ENCODE measurements at regions not wholly inside any gene's neighbourhood (a gene's known extent, or its start where the extent isn't known, plus 50 kb on each side); places are given as distances from the start of the nearest gene placed in this dataset.
"Not testable (repeated sequence)": the region's sequence is repeated elsewhere in the genome, so short reads cannot be mapped to it uniquely, and the experiment has no call there.

- intact Hi-C loops (cut with DNase I; ENCODE audit: low total_unique reads), result no loop called here
- no peak for DNase-seq (ENCODE audit: low spot score in 2 of 2)
- whole genome bisulfite sequencing, 2 donors, result 84 to 85% methylated on average over 10 of the region's 10 CpGs
- H3K4me3 ChIP-seq (ENCODE audit: low read depth, poor library complexity, severe bottlenecking), result no peak overlapping the region
- TF ChIP-seq, protein P1, sequence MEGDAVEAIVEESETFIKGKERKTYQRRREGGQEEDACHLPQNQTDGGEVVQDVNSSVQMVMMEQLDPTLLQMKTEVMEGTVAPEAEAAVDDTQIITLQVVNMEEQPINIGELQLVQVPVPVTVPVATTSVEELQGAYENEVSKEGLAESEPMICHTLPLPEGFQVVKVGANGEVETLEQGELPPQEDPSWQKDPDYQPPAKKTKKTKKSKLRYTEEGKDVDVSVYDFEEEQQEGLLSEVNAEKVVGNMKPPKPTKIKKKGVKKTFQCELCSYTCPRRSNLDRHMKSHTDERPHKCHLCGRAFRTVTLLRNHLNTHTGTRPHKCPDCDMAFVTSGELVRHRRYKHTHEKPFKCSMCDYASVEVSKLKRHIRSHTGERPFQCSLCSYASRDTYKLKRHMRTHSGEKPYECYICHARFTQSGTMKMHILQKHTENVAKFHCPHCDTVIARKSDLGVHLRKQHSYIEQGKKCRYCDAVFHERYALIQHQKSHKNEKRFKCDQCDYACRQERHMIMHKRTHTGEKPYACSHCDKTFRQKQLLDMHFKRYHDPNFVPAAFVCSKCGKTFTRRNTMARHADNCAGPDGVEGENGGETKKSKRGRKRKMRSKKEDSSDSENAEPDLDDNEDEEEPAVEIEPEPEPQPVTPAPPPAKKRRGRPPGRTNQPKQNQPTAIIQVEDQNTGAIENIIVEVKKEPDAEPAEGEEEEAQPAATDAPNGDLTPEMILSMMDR (IDR thresholded peaks at IDR 0.05), result no peak
Measured at GRCh38 chr2:242015108-242016065, 145.9 kb downstream of the RTP5 start.

DNA sequence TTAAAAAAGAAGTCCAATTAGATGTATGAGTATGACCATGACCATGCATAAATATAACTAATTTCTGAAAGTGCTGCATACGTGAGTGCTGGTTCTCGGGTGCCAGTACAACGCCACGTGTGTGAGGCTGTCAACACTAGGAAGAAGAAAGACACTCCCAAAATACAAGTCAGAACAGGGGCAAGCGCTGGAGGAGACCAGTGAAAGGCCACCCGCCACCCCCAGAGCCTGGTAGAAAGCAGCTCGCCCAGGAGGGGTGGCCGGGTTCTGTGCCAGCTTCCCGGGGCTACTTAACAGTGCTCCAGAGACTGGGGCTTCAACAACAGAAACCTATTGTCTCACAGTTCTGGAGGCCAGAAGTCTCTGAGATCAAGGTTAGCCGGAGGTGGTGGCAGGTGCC is 147.6 kb downstream of the RTP5 start:
- WGBS, 2 donors, result 76 to 83% methylated on average over 10 of the region's 10 CpGs
- intact Hi-C loops (cut with DNase I; ENCODE audit: low total_unique reads), result no loop called here
- TF ChIP-seq POLR2A (IDR thresholded peaks at IDR 0.05), result no peak
- TF ChIP-seq, protein P1 (IDR thresholded peaks at IDR 0.05), result no peak
- no peak for DNase-seq (ENCODE audit: low spot score in 2 of 2)
- H3K4me3 ChIP-seq (ENCODE audit: low read depth, poor library complexity, severe bottlenecking), result no peak overlapping the region

GRCh38 chr2:242018416-242018815 is 148.9 kb downstream of the RTP5 start:
- intact Hi-C loops (cut with DNase I; ENCODE audit: low total_unique reads); DNase-seq (ENCODE audit: low spot score in 2 of 2); H3K4me3 ChIP-seq (ENCODE audit: low read depth, poor library complexity, severe bottlenecking): not testable (repeated sequence)
- WGBS, 2 donors, result 64 to 65% methylated on average over 10 of the region's 10 CpGs

DNA sequence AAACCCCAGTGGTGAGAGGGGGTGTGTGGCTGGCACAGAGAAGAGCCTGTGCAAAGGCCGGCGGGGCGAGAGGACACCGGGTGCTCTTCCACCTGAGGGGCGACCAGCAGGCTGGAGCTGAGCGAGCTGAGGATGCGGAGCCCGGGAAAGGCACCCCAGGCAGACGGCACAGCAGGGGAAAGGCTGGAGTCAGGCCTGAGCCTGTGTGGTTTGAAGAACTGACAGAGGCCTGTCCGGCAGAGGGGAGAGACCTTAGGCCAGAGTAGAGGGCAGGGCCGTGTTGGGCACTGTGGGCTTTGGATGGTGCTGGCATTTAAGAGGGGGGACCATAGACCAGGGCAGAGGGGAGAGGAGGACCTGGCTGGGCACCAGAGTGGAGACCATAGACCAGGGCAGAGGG is 149.8 kb downstream of the RTP5 start:
- intact Hi-C loops (cut with DNase I; ENCODE audit: low total_unique reads), result no loop called here
- no peak for DNase-seq (ENCODE audit: low spot score in 2 of 2)
- H3K4me3 ChIP-seq (ENCODE audit: low read depth, poor library complexity, severe bottlenecking), result no peak overlapping the region
- TF ChIP-seq, protein P1 (IDR thresholded peaks at IDR 0.05), result no peak
- no peak for TF ChIP-seq POLR2A (IDR thresholded peaks at IDR 0.05)
- 88 to 90% methylated on average over 11 of the region's 11 CpGs for WGBS, 2 donors

- no peak for DNase-seq (ENCODE audit: low spot score in 2 of 2)
- TF ChIP-seq, protein P1 (IDR thresholded peaks at IDR 0.05), result no peak
- TF ChIP-seq POLR2A (IDR thresholded peaks at IDR 0.05), result no peak
- intact Hi-C loops (cut with DNase I; ENCODE audit: low total_unique reads), result no loop called here
Measured at GRCh38 chr2:242020196-242021004, 150.9 kb downstream of the RTP5 start.

More at GRCh38 chr2:242020196-242021004, 150.9 kb downstream of the RTP5 start:
- no peak overlapping the region for H3K4me3 ChIP-seq (ENCODE audit: low read depth, poor library complexity, severe bottlenecking)
- 45 to 57% methylated on average over 26 of the region's 26 CpGs for WGBS, 2 donors

Measured in lower leg skin (tissue), 4 donors.